B cell (primary cell): ENCODE measurements at regions not wholly inside any gene's neighbourhood (a gene's known extent, or its start where the extent isn't known, plus 50 kb on each side); places are given as distances from the start of the nearest gene placed in this dataset.

ENCODE experiments used
- ATAC-seq: fragments of 200-7000 bp; cut with Tn5 transposase; one replicate; pipeline ENCODE4 v1.10.0; 2021; ENCODE audit warnings: low read depth, mild to moderate bottlenecking, moderate number of reproducible peaks, moderate library complexity
- CTCF ChIA-PET: fragments of 350-600 bp; sonication (Branson Sonifier 250); formaldehyde crosslinking; loops from one replicate; lab custom pipeline; 2021; ENCODE audit warnings: antibody characterized with exemption, inconsistent platforms; lab: Charles Lee
- POLR2A ChIA-PET: fragments of 350-600 bp; sonication (Branson Sonifier 250); formaldehyde crosslinking; loops from one replicate; lab custom pipeline; 2021; ENCODE audit warnings: antibody characterized with exemption; lab: Charles Lee
- DNase-seq: peaks from one replicate; pipeline ENCODE4 v3.0.0; 2013
- H2AFZ ChIP-seq: 2 replicates; pipeline ENCODE4 v1.6.1; 2012; ENCODE audit warnings: mild to moderate bottlenecking, low read depth, low read length; ENCODE audit not compliant: insufficient read depth, poor library complexity, severe bottlenecking
- H3K27ac ChIP-seq, 2 donors: 1 replicate in 1 of 2; 2 replicates in 1 of 2; pipeline ENCODE4 v1.5.1; 2012 to 2013; ENCODE audit warnings: low read length in 2 of 2, mild to moderate bottlenecking in 2 of 2, moderate library complexity in 1 of 2
- H3K27me3 ChIP-seq, 4 experiments: fragments of 200-600 bp in 1 of 4; sonication (generic) in 1 of 4; replicated peaks in 1 of 4; 1 replicate in 2 of 4; 2 replicates in 2 of 4; pipeline versions ENCODE4 v1.6.1 to v1.7.0; 2013 to 2016; ENCODE audit warnings: low read length in 3 of 4, mild to moderate bottlenecking in 2 of 4, mixed read lengths in 1 of 4, moderate library complexity in 1 of 4; ENCODE audit not compliant: insufficient read depth in 4 of 4, control insufficient read depth in 3 of 4; ENCODE audit errors: control extremely low read depth in 1 of 4
- H3K36me3 ChIP-seq, 2 experiments: replicated peaks in 1 of 2; 1 replicate in 1 of 2; 2 replicates in 1 of 2; pipeline versions ENCODE4 v1.6.1 to v1.7.1; 2013; ENCODE audit warnings: low read length in 1 of 2; ENCODE audit not compliant: insufficient read depth in 2 of 2, control insufficient read depth in 1 of 2; ENCODE audit errors: control extremely low read depth in 1 of 2, extremely low read depth in 1 of 2
- H3K4me1 ChIP-seq, 2 donors: fragments of 200-600 bp in 1 of 2; sonication (generic) in 1 of 2; 1 replicate in 1 of 2; 2 replicates in 1 of 2; pipeline versions ENCODE4 v1.5.1 to v1.6.1; 2013 to 2017; ENCODE audit warnings: low read length in 2 of 2; ENCODE audit not compliant: control insufficient read depth in 2 of 2, insufficient read depth in 2 of 2
- H3K4me2 ChIP-seq: replicated peaks from 2 replicates; pipeline ENCODE3; 2012; ENCODE audit warnings: mild to moderate bottlenecking, low read depth, low read length; ENCODE audit not compliant: poor library complexity, severe bottlenecking
- H3K4me3 ChIP-seq, 5 experiments: fragments of 200-600 bp in 1 of 5; sonication (generic) in 1 of 5; 1 replicate in 3 of 5; 2 replicates in 2 of 5; pipeline versions ENCODE4 v1.5.1 to v1.7.0; 2011 to 2016; ENCODE audit warnings: low read length in 4 of 5, mild to moderate bottlenecking in 4 of 5, low read depth in 2 of 5, control low read depth in 1 of 5, moderate library complexity in 1 of 5; ENCODE audit not compliant: insufficient read depth in 1 of 5; ENCODE audit errors: control extremely low read depth in 1 of 5, extremely low read depth in 1 of 5
- H3K79me2 ChIP-seq: fragments of 200-600 bp; sonication (generic); one replicate; pipeline ENCODE4 v1.6.0; 2016; ENCODE audit warnings: low read length; ENCODE audit not compliant: control insufficient read depth, insufficient read depth
- H3K9ac ChIP-seq: fragments of 200-600 bp; sonication (generic); 2 replicates; pipeline ENCODE4 v1.6.1; 2017; ENCODE audit warnings: mild to moderate bottlenecking, low read length, moderate library complexity
- H3K9me3 ChIP-seq, 3 donors: one replicate each; pipeline versions ENCODE4 v1.6.1 to v1.7.1; 2013; ENCODE audit warnings: low read length in 2 of 3; ENCODE audit not compliant: control insufficient read depth in 2 of 3, insufficient read depth in 1 of 3; ENCODE audit errors: control extremely low read depth in 1 of 3
- H4K20me1 ChIP-seq: 2 replicates; pipeline ENCODE4 v1.6.0; 2012; ENCODE audit warnings: mild to moderate bottlenecking, low read length; ENCODE audit not compliant: insufficient read depth, control insufficient read depth, poor library complexity, severe bottlenecking
- H3K27ac Mint-ChIP-seq: one replicate; pipeline ENCODE4 v1.8.0; 2021; ENCODE audit warnings: mixed read lengths
- H3K27me3 Mint-ChIP-seq: one replicate; pipeline ENCODE4 v1.8.0; 2021; ENCODE audit warnings: mixed read lengths
- H3K4me1 Mint-ChIP-seq: one replicate; pipeline ENCODE4 v1.8.0; 2021; ENCODE audit warnings: mixed read lengths
- H3K4me3 Mint-ChIP-seq: one replicate; pipeline ENCODE4 v1.8.0; 2021; ENCODE audit warnings: mixed read lengths
- H3K9me3 Mint-ChIP-seq: one replicate; pipeline ENCODE4 v1.8.0; 2022; ENCODE audit warnings: mixed read lengths; ENCODE audit not compliant: insufficient read depth
- EZH2 ChIP-seq: IDR thresholded peaks from 2 replicates; pipeline ENCODE4 v1.6.1; 2012; ENCODE audit warnings: borderline replicate concordance, low read depth, mild to moderate bottlenecking, moderate library complexity, low read length; ENCODE audit not compliant: insufficient read depth, poor library complexity, severe bottlenecking
- WGBS: methylation state at CpG from one replicate; pipeline ENCODE4 v1.1.5; 2013; ENCODE audit warnings: missing lambda C conversion rate; ENCODE audit not compliant: insufficient coverage; 5-methylcytosine and 5-hydroxymethylcytosine counted together
- intact Hi-C: fragments of 100-400 bp; cut with micrococcal nuclease; formaldehyde crosslinking; loops from one replicate; pipeline ENCODE4 v1.10.0; 2022
- TF ChIP-seq, protein P1 (sequence below): fragments of 200-600 bp; IDR thresholded peaks from one replicate; pipeline ENCODE4 v1.8.0; 2022; ENCODE audit warnings: antibody characterized with exemption, mild to moderate bottlenecking

DNA sequence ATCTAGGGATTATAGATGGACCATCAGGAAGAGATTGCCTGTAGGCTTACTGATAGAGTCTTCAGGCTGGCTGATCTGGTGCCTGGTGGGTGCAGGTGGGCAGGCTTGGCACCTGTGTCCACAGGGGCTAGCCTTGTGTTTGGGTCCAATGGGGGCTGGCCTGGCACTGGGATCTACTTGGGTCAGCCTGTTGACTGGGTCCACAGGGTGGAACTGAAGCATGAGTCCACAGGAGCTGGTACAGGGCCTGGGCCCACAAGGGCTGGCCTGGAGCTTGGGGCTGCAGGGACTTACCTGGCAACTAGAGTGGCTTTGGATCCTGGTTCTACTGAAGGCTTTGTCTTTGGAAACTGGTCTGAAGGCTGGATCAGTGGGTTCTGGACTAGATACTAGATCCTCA, 1217.7 kb downstream of the CDH11 start:
- H2AFZ ChIP-seq = no peak overlapping the region
- Mint-ChIP-seq H3K27ac (no peak overlapping the region), H3K27me3 (no peaks in the 10 kb centered on the region), H3K4me1 (no peaks in the 10 kb centered on the region), H3K4me3 (no peak overlapping the region), H3K9me3 (peaks cover 3% of the 10 kb centered on the region)
- no peaks in the 10 kb centered on the region for H3K79me2 ChIP-seq
- POLR2A ChIA-PET = no interaction called here
- ATAC-seq (no peak), DNase-seq (no peak)
- H3K9me3 ChIP-seq = peaks cover 0 to 11% (median 0%) of the 10 kb centered on the region in 3 donors
- H4K20me1 ChIP-seq = no peaks in the 10 kb centered on the region
- H3K27me3 ChIP-seq = no peaks in the 10 kb centered on the region
- CTCF ChIA-PET = no interaction called here
- no peak overlapping the region for H3K4me2 ChIP-seq
- H3K4me1 ChIP-seq = no peaks in the 10 kb centered on the region
- H3K27ac ChIP-seq = no peak overlapping the region
- no peak overlapping the region for H3K9ac ChIP-seq
- no peak overlapping the region for H3K4me3 ChIP-seq
- TF ChIP-seq EZH2 = no peak
- TF ChIP-seq, protein P1, sequence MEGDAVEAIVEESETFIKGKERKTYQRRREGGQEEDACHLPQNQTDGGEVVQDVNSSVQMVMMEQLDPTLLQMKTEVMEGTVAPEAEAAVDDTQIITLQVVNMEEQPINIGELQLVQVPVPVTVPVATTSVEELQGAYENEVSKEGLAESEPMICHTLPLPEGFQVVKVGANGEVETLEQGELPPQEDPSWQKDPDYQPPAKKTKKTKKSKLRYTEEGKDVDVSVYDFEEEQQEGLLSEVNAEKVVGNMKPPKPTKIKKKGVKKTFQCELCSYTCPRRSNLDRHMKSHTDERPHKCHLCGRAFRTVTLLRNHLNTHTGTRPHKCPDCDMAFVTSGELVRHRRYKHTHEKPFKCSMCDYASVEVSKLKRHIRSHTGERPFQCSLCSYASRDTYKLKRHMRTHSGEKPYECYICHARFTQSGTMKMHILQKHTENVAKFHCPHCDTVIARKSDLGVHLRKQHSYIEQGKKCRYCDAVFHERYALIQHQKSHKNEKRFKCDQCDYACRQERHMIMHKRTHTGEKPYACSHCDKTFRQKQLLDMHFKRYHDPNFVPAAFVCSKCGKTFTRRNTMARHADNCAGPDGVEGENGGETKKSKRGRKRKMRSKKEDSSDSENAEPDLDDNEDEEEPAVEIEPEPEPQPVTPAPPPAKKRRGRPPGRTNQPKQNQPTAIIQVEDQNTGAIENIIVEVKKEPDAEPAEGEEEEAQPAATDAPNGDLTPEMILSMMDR = no peak
- intact Hi-C loops = no loop called here
- no peaks in the 10 kb centered on the region for H3K36me3 ChIP-seq

DNA sequence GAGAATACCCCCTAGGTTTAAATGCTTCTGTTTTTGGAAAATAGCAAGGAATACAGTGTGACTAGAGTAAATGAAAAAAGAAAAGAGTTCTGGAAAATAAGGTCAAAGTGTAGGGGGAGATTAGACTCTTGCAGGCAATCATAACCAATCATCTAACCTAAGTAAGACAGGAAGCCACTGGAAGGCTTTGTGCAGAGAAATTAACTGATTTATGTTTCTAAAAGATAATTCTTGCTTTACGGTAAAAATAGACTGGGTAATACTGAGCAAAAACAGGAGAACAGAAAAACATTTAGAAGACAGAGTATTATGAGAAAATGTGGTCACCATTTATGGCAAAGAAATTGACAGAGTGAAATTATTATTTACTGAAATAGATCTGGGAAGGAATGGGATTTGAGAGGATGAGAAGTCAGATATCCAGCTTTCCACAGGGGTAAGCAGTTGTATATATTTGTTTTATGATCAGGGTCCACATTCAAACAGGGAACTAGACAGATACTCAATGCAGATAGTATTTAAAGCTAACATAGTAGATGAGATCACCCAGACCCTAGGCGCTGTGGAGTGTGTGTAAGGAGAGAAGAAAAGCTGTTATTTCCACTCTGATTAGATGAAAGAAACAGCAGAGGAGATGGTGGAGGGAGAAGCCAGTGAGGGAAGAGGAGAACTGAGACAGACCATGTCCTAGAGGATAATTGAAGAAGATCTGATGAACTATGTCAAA, 1225.3 kb downstream of the CDH11 start:
- Histone ChIP-seq H2AFZ (no peak overlapping the region), H3K9me3 (no peaks in the 10 kb centered on the region), H3K27me3 (no peaks in the 10 kb centered on the region), H3K36me3 (no peaks in the 10 kb centered on the region), H4K20me1 (no peaks in the 10 kb centered on the region), H3K4me3 (no peak overlapping the region), H3K9ac (no peak overlapping the region), H3K79me2 (no peaks in the 10 kb centered on the region), H3K4me2 (no peak overlapping the region), H3K4me1 (no peaks in the 10 kb centered on the region), H3K27ac (no peak overlapping the region)
- Mint-ChIP-seq H3K9me3 (peaks cover 3% of the 10 kb centered on the region), H3K4me1 (no peaks in the 10 kb centered on the region), H3K27ac (no peak overlapping the region), H3K4me3 (no peak overlapping the region), H3K27me3 (no peaks in the 10 kb centered on the region)
- ChIA-PET CTCF (no interaction called here), POLR2A (no interaction called here)
- ATAC-seq (no peak), DNase-seq (no peak)
- TF ChIP-seq EZH2 = no peak
- TF ChIP-seq, protein P1 = no peak
- intact Hi-C loops = no loop called here
- WGBS = 88% methylated on average over 1 of the region's 2 CpGs
